ENCODE measurements at regions not wholly inside any gene's neighbourhood (a gene's known extent, or its start where the extent isn't known, plus 50 kb on each side); places are given as distances from the start of the nearest gene placed in this dataset.

- TF ChIP-seq CSRNP3 (CRISPR knock-in tag; IDR thresholded peaks at IDR 0.05) (no peak), BACH2 (CRISPR knock-in tag; IDR thresholded peaks at IDR 0.05; ENCODE audit: borderline replicate concordance) (no peak)
These were observed 179.1 kb upstream of the IER5L start (continued) for GRCh38 chr9:129356871-129357772.

- ATAC-seq = no peak
- no peak for TF ChIP-seq CREB5 (CRISPR knock-in tag; IDR thresholded peaks at IDR 0.05; ENCODE audit: low read depth)
- no peak for TF ChIP-seq ZNF70 (CRISPR knock-in tag; IDR thresholded peaks at IDR 0.05)
- no peak for TF ChIP-seq ISL1 (CRISPR knock-in tag; IDR thresholded peaks at IDR 0.05)
- TF ChIP-seq BACH2 (CRISPR knock-in tag; IDR thresholded peaks at IDR 0.05; ENCODE audit: borderline replicate concordance) = no peak
- TF ChIP-seq CSDC2 (CRISPR knock-in tag; IDR thresholded peaks at IDR 0.05) = no peak
- TF ChIP-seq POU6F1 (CRISPR knock-in tag; IDR thresholded peaks at IDR 0.05; ENCODE audit: borderline replicate concordance, low read depth) = no peak
- no peak for TF ChIP-seq PATZ1 (CRISPR knock-in tag; IDR thresholded peaks at IDR 0.05; ENCODE audit: borderline replicate concordance)
- TF ChIP-seq ZC3H10 (CRISPR knock-in tag; IDR thresholded peaks at IDR 0.05) = no peak
- TF ChIP-seq ZNF565 (CRISPR knock-in tag; conservative IDR thresholded peaks at IDR 0.05; ENCODE audit: low read depth) = no peak
- TF ChIP-seq TCF4 (CRISPR knock-in tag; IDR thresholded peaks at IDR 0.05; ENCODE audit: borderline replicate concordance) = no peak
These were observed 177.6 kb upstream of the IER5L start for GRCh38 chr9:129355631-129356030.

- TF ChIP-seq TSHZ2 (CRISPR knock-in tag; IDR thresholded peaks at IDR 0.05) (no peak), ARNTL (CRISPR knock-in tag; IDR thresholded peaks at IDR 0.05; ENCODE audit: borderline replicate concordance, low read depth) (no peak), ISL1 (CRISPR knock-in tag; IDR thresholded peaks at IDR 0.05) (no peak), TCF4 (CRISPR knock-in tag; IDR thresholded peaks at IDR 0.05; ENCODE audit: borderline replicate concordance) (no peak)
These were observed 176.4 kb upstream of the IER5L start for GRCh38 chr9:129354498-129354897.

GRCh38 chr9:129353697-129354336 lies 175.8 kb upstream of the IER5L start:
- ATAC-seq = no peak
- TF ChIP-seq ZC3H10 (CRISPR knock-in tag; IDR thresholded peaks at IDR 0.05) = no peak

More at GRCh38 chr9:129354498-129354897, 176.4 kb upstream of the IER5L start:
- ATAC-seq = no peak

All from SK-N-SH treated with all-trans-retinoic acid at 6 μM for 48 hours (cell line).